ENCODE measurements at regions not wholly inside any gene's neighbourhood (a gene's known extent, or its start where the extent isn't known, plus 50 kb on each side); places are given as distances from the start of the nearest gene placed in this dataset.
A peak's percentile ranks its signal among the peaks of the same experiment; 100 is the strongest.

DNA sequence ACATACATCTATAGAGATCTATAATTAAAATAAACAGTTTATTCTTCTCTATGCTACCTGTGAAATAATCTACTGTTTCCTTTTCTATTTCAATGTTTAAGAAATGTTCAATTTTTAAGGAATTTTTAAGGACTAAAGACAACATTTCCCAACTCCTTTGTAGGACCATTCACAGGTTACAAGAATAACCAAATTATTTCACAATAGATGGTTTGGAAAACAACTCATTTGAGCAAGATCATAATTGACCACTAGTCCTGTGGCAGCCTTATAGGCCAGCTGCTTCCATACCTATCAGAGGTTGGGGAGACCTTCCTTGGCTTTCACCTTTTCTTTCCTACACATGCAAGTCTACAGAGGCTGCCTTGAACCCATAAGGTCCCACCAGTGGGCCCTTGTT, 193.7 kb downstream of the TTC39B start:
- no peak overlapping the region for H3K27ac Mint-ChIP-seq
- H3K4me3 Mint-ChIP-seq: no peak overlapping the region
- CTCF ChIA-PET: interaction anchor here (1.9 kb wide), 1 partner anchor 22 kb away, joined by 6 read pairs; no protein-coding TSS in a partner anchor
- DNase-seq: no peak
- no peaks in the 10 kb centered on the region for H3K4me1 Mint-ChIP-seq (ENCODE audit: low read depth)
- H3K27me3 Mint-ChIP-seq (ENCODE audit: low read depth): no peaks in the 10 kb centered on the region
- no peaks in the 10 kb centered on the region for H3K36me3 Mint-ChIP-seq (ENCODE audit: low read depth)
- intact Hi-C loops (cut with micrococcal nuclease): no loop called here
- no peaks in the 10 kb centered on the region for H3K9me3 Mint-ChIP-seq

DNA sequence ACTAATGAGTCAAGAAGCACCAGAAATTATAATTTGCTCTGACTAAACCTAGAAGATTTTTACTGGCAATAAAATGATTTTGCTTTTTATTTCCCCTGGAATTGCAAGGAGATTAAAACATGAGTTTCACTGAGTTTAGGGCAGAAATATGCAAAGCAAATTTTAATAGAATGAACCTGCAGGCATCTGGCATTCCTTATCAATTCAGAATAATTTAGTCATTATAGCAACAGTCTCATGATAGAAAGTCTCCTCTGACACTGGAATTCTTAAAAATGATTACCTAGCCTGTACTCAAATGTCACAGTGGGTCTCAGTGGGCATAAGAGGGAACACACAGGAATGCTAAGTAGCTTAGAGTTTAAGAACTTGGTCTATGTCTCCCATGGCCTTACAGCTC, 195.9 kb downstream of the TTC39B start:
- no peak for DNase-seq
- H3K9me3 Mint-ChIP-seq: peaks cover 2% of the 10 kb centered on the region
- intact Hi-C loops (cut with micrococcal nuclease): no loop called here
- H3K36me3 Mint-ChIP-seq (ENCODE audit: low read depth): no peaks in the 10 kb centered on the region
- H3K27ac Mint-ChIP-seq: no peak overlapping the region
- no peaks in the 10 kb centered on the region for H3K27me3 Mint-ChIP-seq (ENCODE audit: low read depth)
- no peak overlapping the region for H3K4me3 Mint-ChIP-seq
- CTCF ChIA-PET: interaction anchor here (1.6 to 1.7 kb wide), 2 partner anchors 11 to 24 kb away, joined by 3 to 6 read pairs; no protein-coding TSS in a partner anchor
- H3K4me1 Mint-ChIP-seq (ENCODE audit: low read depth): no peaks in the 10 kb centered on the region

GRCh38 chr9:15104826-15105420, 194.7 kb upstream of the FREM1 start:
- CTCF ChIA-PET: interaction anchor here (0.7 to 5.2 kb wide), 10 partner anchors 11 to 472 kb away, joined by 3 to 64 read pairs (median 3); no protein-coding TSS in a partner anchor

DNA sequence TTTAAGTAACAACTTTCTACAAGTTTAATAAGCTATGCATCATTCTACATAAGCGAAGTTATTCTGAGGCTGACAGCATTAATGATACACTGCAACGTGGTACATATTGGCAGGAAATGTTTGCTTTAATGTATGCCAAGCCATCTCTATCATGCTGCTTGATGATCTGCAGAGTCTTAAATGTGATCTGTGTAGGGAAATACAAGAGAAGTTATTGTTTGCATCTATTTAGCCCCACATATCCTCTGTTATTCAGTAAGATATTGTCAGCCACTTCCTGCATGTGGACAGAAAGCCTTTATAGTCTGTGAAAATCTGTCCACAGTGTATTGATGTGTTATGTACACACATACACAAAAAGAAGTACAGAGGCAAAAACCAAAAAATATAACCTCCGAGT, 193.1 kb upstream of the FREM1 start:
- Mint-ChIP-seq H3K36me3 (ENCODE audit: low read depth) (no peaks in the 10 kb centered on the region), H3K4me1 (ENCODE audit: low read depth) (no peaks in the 10 kb centered on the region), H3K27ac (no peak overlapping the region), H3K9me3 (peaks cover 2% of the 10 kb centered on the region), H3K4me3 (no peak overlapping the region), H3K27me3 (ENCODE audit: low read depth) (peaks cover 2% of the 10 kb centered on the region)
- no peak for DNase-seq
- CTCF ChIA-PET: interaction anchor here (0.7 to 5.2 kb wide), 11 partner anchors 11 to 266 kb away, joined by 3 to 64 read pairs (median 4); no protein-coding TSS in a partner anchor
- intact Hi-C loops (cut with micrococcal nuclease): loop anchor here (10.0 kb wide), 1 partner anchor 212 kb away; no protein-coding TSS in a partner anchor

More at GRCh38 chr9:15104826-15105420, 194.7 kb upstream of the FREM1 start:
- H3K9me3 Mint-ChIP-seq: peaks cover 2% of the 10 kb centered on the region
- no peaks in the 10 kb centered on the region for H3K36me3 Mint-ChIP-seq (ENCODE audit: low read depth)
- intact Hi-C loops (cut with micrococcal nuclease): loop anchor here (1.0 to 10.0 kb wide), 6 partner anchors 29 to 502 kb away; no protein-coding TSS in a partner anchor
- no peak overlapping the region for H3K4me3 Mint-ChIP-seq
- no peak overlapping the region for H3K27ac Mint-ChIP-seq
- H3K4me1 Mint-ChIP-seq (ENCODE audit: low read depth): no peaks in the 10 kb centered on the region
- H3K27me3 Mint-ChIP-seq (ENCODE audit: low read depth): peaks cover 2% of the 10 kb centered on the region
- DNase-seq: peak; percentile 60

- DNase-seq: no peak
- H3K9me3 Mint-ChIP-seq: no peaks in the 10 kb centered on the region
- no peaks in the 10 kb centered on the region for H3K4me1 Mint-ChIP-seq (ENCODE audit: low read depth)
- intact Hi-C loops (cut with micrococcal nuclease): loop anchor here (10.0 kb wide), 1 partner anchor 214 kb away; no protein-coding TSS in a partner anchor
- H3K27ac Mint-ChIP-seq: no peak overlapping the region
- H3K4me3 Mint-ChIP-seq: no peak overlapping the region
- no peaks in the 10 kb centered on the region for H3K36me3 Mint-ChIP-seq (ENCODE audit: low read depth)
- H3K27me3 Mint-ChIP-seq (ENCODE audit: low read depth): peaks cover 2% of the 10 kb centered on the region
- CTCF ChIA-PET: interaction anchor here (0.9 to 2.2 kb wide), 3 partner anchors 34 to 131 kb away, joined by 3 to 11 read pairs (median 3); no protein-coding TSS in a partner anchor
Measured at GRCh38 chr9:15101095-15101494, 190.9 kb upstream of the FREM1 start.

DNA sequence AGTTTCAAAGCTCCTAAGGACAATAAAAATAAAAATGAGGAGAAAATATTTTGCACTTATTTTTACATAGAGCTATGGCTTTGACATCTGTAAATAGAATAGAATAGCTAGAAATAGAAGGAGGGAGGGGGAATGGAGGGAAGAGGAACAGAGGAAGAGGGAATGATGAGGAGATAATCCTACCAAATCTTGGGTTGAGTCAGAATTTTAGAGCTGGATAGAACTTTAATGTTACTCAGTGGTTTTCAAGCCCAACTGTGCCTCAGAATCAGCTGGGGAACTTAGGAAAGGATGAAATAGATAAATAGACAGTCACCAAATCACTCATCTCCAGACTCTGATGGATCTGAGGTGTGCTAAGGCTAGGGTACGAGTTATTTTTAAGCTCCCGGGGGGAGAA, 190.3 kb upstream of the FREM1 start:
- H3K27ac Mint-ChIP-seq: no peak overlapping the region
- no peak for DNase-seq
- H3K4me1 Mint-ChIP-seq (ENCODE audit: low read depth): no peaks in the 10 kb centered on the region
- intact Hi-C loops (cut with micrococcal nuclease): loop anchor here (10.0 kb wide), 1 partner anchor 214 kb away; no protein-coding TSS in a partner anchor
- H3K27me3 Mint-ChIP-seq (ENCODE audit: low read depth): peaks cover 2% of the 10 kb centered on the region
- no peaks in the 10 kb centered on the region for H3K9me3 Mint-ChIP-seq
- no peaks in the 10 kb centered on the region for H3K36me3 Mint-ChIP-seq (ENCODE audit: low read depth)
- CTCF ChIA-PET: interaction anchor here (0.9 to 2.2 kb wide), 5 partner anchors 10 to 131 kb away, joined by 3 to 11 read pairs (median 3); no protein-coding TSS in a partner anchor
- H3K4me3 Mint-ChIP-seq: no peak overlapping the region

DNA sequence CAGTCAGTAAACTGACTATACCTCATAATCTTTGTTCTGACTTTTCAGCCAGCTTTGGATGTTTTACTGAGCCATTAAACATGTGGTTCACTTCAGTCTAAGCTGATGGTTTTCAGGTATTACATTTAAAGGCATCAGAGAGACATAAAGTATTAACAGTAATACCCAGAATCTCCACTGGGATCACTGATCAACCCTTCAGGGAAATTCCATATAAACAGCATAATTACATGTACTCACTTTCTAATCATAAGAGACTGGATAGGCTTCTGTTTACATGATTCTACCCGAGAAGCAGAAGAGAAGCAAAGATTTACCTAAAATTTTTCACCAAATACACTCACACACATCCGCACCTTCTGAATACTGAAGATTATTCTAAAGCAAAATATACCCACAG, 186.7 kb upstream of the FREM1 start:
- H3K36me3 Mint-ChIP-seq (ENCODE audit: low read depth): no peaks in the 10 kb centered on the region
- no peak overlapping the region for H3K27ac Mint-ChIP-seq
- H3K9me3 Mint-ChIP-seq: no peaks in the 10 kb centered on the region
- H3K4me3 Mint-ChIP-seq: no peak overlapping the region
- no peak for DNase-seq
- intact Hi-C loops (cut with micrococcal nuclease): no loop called here
- no peaks in the 10 kb centered on the region for H3K4me1 Mint-ChIP-seq (ENCODE audit: low read depth)
- H3K27me3 Mint-ChIP-seq (ENCODE audit: low read depth): no peaks in the 10 kb centered on the region
- CTCF ChIA-PET: interaction anchor here (0.7 kb wide), 1 partner anchor 38 kb away, joined by 3 read pairs; no protein-coding TSS in a partner anchor

DNA sequence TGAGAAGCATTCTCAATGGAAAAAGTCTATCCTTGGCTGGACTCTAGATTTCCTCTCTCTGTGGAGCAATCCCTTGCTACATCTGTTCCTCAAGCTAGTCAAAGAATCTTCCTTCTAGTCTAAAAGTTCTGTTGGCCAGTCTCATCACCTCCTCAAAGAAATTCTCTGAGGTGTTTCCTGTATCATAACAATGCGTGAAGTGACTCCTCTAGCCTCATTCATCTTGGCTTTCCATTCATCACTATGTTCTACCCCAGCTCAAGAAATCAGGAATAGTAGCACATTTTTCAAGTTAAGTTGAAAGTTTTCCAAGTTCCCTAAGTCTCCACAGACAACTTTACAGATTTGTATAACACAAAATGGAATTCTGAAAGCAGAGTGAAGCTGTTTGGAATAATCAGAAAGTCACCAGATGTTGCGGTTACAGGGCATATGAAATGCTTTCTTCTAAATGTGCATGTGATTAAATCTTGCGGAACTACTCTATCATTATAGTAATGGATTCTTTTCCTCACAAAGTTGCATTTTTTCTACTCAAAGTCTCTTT, 176.6 kb upstream of the FREM1 start:
- H3K4me1 Mint-ChIP-seq (ENCODE audit: low read depth): no peaks in the 10 kb centered on the region
- CTCF ChIA-PET: no interaction called here
- no peaks in the 10 kb centered on the region for H3K27me3 Mint-ChIP-seq (ENCODE audit: low read depth)
- H3K27ac Mint-ChIP-seq: no peak overlapping the region
- no peak for DNase-seq
- no peak overlapping the region for H3K4me3 Mint-ChIP-seq
- H3K9me3 Mint-ChIP-seq: no peaks in the 10 kb centered on the region
- intact Hi-C loops (cut with micrococcal nuclease): no loop called here
- H3K36me3 Mint-ChIP-seq (ENCODE audit: low read depth): no peaks in the 10 kb centered on the region

- intact Hi-C loops (cut with micrococcal nuclease): no loop called here
- H3K27me3 Mint-ChIP-seq (ENCODE audit: low read depth): no peaks in the 10 kb centered on the region
- no peaks in the 10 kb centered on the region for H3K36me3 Mint-ChIP-seq (ENCODE audit: low read depth)
- no peaks in the 10 kb centered on the region for H3K9me3 Mint-ChIP-seq
- H3K4me3 Mint-ChIP-seq: no peak overlapping the region
- CTCF ChIA-PET: interaction anchor here (1.3 kb wide), 1 partner anchor 18 kb away, joined by 4 read pairs; no protein-coding TSS in a partner anchor
- no peak overlapping the region for H3K27ac Mint-ChIP-seq
- no peaks in the 10 kb centered on the region for H3K4me1 Mint-ChIP-seq (ENCODE audit: low read depth)
- DNase-seq: no peak
Measured at GRCh38 chr9:15086156-15086763, 176.0 kb upstream of the FREM1 start.

DNA sequence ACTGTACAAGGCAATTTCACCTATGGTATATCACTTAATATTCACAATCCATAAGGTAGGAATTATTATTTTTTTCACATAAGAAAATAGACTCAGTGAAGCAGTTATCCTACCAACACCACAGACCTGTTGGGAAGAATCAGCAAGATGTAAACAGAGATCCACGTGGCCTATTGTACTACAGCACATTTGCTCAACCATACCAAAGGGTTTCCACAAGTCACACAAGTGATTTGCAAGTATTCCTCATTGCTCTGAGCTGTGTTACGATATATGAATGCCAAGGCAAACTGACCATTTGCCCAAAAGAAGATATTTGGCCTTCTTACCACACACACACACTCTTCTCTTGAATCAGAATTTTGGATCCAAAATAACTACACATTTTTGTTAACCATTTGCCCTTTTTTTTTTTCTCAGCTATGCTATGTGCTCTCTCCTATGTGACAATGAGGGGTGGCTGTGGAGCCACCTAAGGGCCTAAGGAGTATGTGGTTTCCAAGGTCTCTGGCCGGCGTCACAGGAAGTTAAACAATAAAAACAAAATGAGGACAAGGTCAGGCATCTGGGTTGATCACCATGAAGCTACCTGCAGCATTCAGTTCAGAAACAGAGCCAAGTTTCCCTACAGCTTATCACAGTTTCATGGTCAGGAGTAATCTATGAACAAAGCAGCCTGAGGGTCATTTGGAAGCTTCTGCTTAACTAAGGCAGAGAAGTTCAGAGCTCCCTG, 171.0 kb upstream of the FREM1 start:
- H3K9me3 Mint-ChIP-seq: no peaks in the 10 kb centered on the region
- intact Hi-C loops (cut with micrococcal nuclease): no loop called here
- no peak overlapping the region for H3K4me3 Mint-ChIP-seq
- H3K27me3 Mint-ChIP-seq (ENCODE audit: low read depth): peaks cover 3% of the 10 kb centered on the region
- CTCF ChIA-PET: interaction anchor here (0.6 kb wide), 1 partner anchor 54 kb away, joined by 3 read pairs; no protein-coding TSS in a partner anchor
- H3K27ac Mint-ChIP-seq: no peak overlapping the region
- H3K4me1 Mint-ChIP-seq (ENCODE audit: low read depth): no peaks in the 10 kb centered on the region
- H3K36me3 Mint-ChIP-seq (ENCODE audit: low read depth): no peaks in the 10 kb centered on the region
- no peak for DNase-seq

GRCh38 chr9:15080401-15080800, 170.2 kb upstream of the FREM1 start:
- DNase-seq: no peak
- no peaks in the 10 kb centered on the region for H3K36me3 Mint-ChIP-seq (ENCODE audit: low read depth)
- no peak overlapping the region for H3K27ac Mint-ChIP-seq
- no peak overlapping the region for H3K4me3 Mint-ChIP-seq
- no peaks in the 10 kb centered on the region for H3K4me1 Mint-ChIP-seq (ENCODE audit: low read depth)
- CTCF ChIA-PET: no interaction called here
- intact Hi-C loops (cut with micrococcal nuclease): no loop called here
- H3K27me3 Mint-ChIP-seq (ENCODE audit: low read depth): peaks cover 3% of the 10 kb centered on the region
- no peaks in the 10 kb centered on the region for H3K9me3 Mint-ChIP-seq

GRCh38 chr9:15079989-15080388, 169.8 kb upstream of the FREM1 start:
- Mint-ChIP-seq H3K9me3 (peaks cover 2% of the 10 kb centered on the region), H3K36me3 (ENCODE audit: low read depth) (no peaks in the 10 kb centered on the region), H3K27me3 (ENCODE audit: low read depth) (peaks cover 3% of the 10 kb centered on the region), H3K27ac (no peak overlapping the region), H3K4me1 (ENCODE audit: low read depth) (no peaks in the 10 kb centered on the region), H3K4me3 (no peak overlapping the region)
- CTCF ChIA-PET: no interaction called here
- intact Hi-C loops (cut with micrococcal nuclease): no loop called here
- no peak for DNase-seq
